CD4-positive, alpha-beta T cell (primary cell): ENCODE measurements at regions not wholly inside any gene's neighbourhood (a gene's known extent, or its start where the extent isn't known, plus 50 kb on each side); places are given as distances from the start of the nearest gene placed in this dataset.

ENCODE experiments used
- ATAC-seq: fragments of 200-7000 bp; cut with Tn5 transposase; one replicate; pipeline ENCODE4 v1.10.0; 2022; ENCODE audit warnings: mild to moderate bottlenecking; ENCODE audit not compliant: poor library complexity
- CTCF ChIA-PET: fragments of 350-600 bp; sonication (Branson Sonifier 250); formaldehyde crosslinking; loops from one replicate; lab custom pipeline; 2021; ENCODE audit warnings: antibody characterized with exemption, inconsistent platforms; lab: Charles Lee
- POLR2A ChIA-PET: fragments of 350-600 bp; sonication (Branson Sonifier 250); formaldehyde crosslinking; loops from one replicate; lab custom pipeline; 2021; ENCODE audit warnings: antibody characterized with exemption, inconsistent platforms; lab: Charles Lee
- DNase-seq, 14 experiments: peaks; one replicate each; pipeline ENCODE4 v3.0.0-alpha.2; 2013 to 2020; ENCODE audit warnings: mixed read lengths in 2 of 14
- H3K27ac ChIP-seq, 2 donors: one replicate each; pipeline versions ENCODE4 v1.5.1 to v1.7.0; 2013; ENCODE audit warnings: low read length in 2 of 2, low read depth in 1 of 2, mild to moderate bottlenecking in 1 of 2
- H3K27me3 ChIP-seq, 2 experiments: 1 replicate in 1 of 2; 2 replicates in 1 of 2; pipeline versions ENCODE4 v1.6.1 to v1.7.0; 2013; ENCODE audit warnings: low read length in 2 of 2, control low read depth in 1 of 2, mild to moderate bottlenecking in 1 of 2, moderate library complexity in 1 of 2; ENCODE audit not compliant: insufficient read depth in 2 of 2, control insufficient read depth in 1 of 2
- H3K36me3 ChIP-seq: one replicate; pipeline ENCODE4 v1.6.1; 2013; ENCODE audit warnings: low read length, control low read depth; ENCODE audit not compliant: insufficient read depth
- H3K4me1 ChIP-seq: one replicate; pipeline ENCODE4 v1.6.1; 2013; ENCODE audit warnings: low read length, control low read depth; ENCODE audit not compliant: insufficient read depth
- H3K4me3 ChIP-seq: one replicate; pipeline ENCODE4 v1.5.1; 2013; ENCODE audit warnings: mild to moderate bottlenecking, low read length, moderate library complexity
- H3K9me3 ChIP-seq, 2 experiments: 1 replicate in 1 of 2; 2 replicates in 1 of 2; pipeline versions ENCODE4 v1.6.1 to v1.7.0; 2013; ENCODE audit warnings: low read length in 2 of 2, mild to moderate bottlenecking in 2 of 2, control low read depth in 1 of 2, moderate library complexity in 1 of 2; ENCODE audit not compliant: control insufficient read depth in 1 of 2, insufficient read depth in 1 of 2
- H3K27ac Mint-ChIP-seq: one replicate; pipeline ENCODE4 v1.8.0; 2020; ENCODE audit warnings: mixed read lengths
- H3K27me3 Mint-ChIP-seq: one replicate; pipeline ENCODE4 v1.8.0; 2021; ENCODE audit warnings: mixed read lengths
- H3K36me3 Mint-ChIP-seq: one replicate; pipeline ENCODE4 v1.8.0; 2021; ENCODE audit warnings: low read depth, mixed read lengths
- H3K4me1 Mint-ChIP-seq: one replicate; pipeline ENCODE4 v1.8.0; 2021; ENCODE audit warnings: low read depth, mixed read lengths
- H3K4me3 Mint-ChIP-seq: one replicate; pipeline ENCODE4 v1.8.0; 2020; ENCODE audit warnings: mild to moderate bottlenecking, mixed read lengths
- H3K9me3 Mint-ChIP-seq: one replicate; pipeline ENCODE4 v1.8.0; 2020; ENCODE audit warnings: mixed read lengths
- intact Hi-C, 2 experiments: fragments of 100-400 bp; cut with DNase I in 1 of 2; cut with micrococcal nuclease in 1 of 2; formaldehyde crosslinking; loops; one replicate each; pipeline versions ENCODE4 v1.15.1 to v1.9.0; 2023 to 2025; cut with DNase I, micrococcal nuclease
- TF ChIP-seq, protein P1 (sequence below): fragments of 200-600 bp; IDR thresholded peaks from one replicate; pipeline ENCODE4 v1.8.0; 2022; ENCODE audit warnings: antibody characterized with exemption, mild to moderate bottlenecking

- H3K27me3 ChIP-seq: no peaks in the 10 kb centered on the region
- ChIA-PET CTCF (no interaction called here), POLR2A (no interaction called here)
- ATAC-seq: no peak
- no peaks in the 10 kb centered on the region for H3K27me3 Mint-ChIP-seq
- H3K4me1 Mint-ChIP-seq: no peaks in the 10 kb centered on the region
- no peak overlapping the region for H3K4me3 ChIP-seq
- H3K4me1 ChIP-seq: no peaks in the 10 kb centered on the region
- H3K27ac ChIP-seq: no peak overlapping the region
- peaks cover 11% of the 10 kb centered on the region for H3K9me3 Mint-ChIP-seq
- no peak overlapping the region for H3K4me3 Mint-ChIP-seq
- no peaks in the 10 kb centered on the region for H3K36me3 Mint-ChIP-seq
- peaks cover 0 to 3% of the 10 kb centered on the region in 2 experiments for H3K9me3 ChIP-seq
- TF ChIP-seq, protein P1, sequence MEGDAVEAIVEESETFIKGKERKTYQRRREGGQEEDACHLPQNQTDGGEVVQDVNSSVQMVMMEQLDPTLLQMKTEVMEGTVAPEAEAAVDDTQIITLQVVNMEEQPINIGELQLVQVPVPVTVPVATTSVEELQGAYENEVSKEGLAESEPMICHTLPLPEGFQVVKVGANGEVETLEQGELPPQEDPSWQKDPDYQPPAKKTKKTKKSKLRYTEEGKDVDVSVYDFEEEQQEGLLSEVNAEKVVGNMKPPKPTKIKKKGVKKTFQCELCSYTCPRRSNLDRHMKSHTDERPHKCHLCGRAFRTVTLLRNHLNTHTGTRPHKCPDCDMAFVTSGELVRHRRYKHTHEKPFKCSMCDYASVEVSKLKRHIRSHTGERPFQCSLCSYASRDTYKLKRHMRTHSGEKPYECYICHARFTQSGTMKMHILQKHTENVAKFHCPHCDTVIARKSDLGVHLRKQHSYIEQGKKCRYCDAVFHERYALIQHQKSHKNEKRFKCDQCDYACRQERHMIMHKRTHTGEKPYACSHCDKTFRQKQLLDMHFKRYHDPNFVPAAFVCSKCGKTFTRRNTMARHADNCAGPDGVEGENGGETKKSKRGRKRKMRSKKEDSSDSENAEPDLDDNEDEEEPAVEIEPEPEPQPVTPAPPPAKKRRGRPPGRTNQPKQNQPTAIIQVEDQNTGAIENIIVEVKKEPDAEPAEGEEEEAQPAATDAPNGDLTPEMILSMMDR: no peak
- DNase-seq: no peak
- intact Hi-C loops: no loop called here
- H3K27ac Mint-ChIP-seq: no peak overlapping the region
- no peaks in the 10 kb centered on the region for H3K36me3 ChIP-seq
These were observed 188.7 kb upstream of the PABPC4L start for GRCh38 chr4:134390319-134390718.

- peaks cover 11% of the 10 kb centered on the region for H3K9me3 Mint-ChIP-seq
- no peaks in the 10 kb centered on the region for H3K36me3 Mint-ChIP-seq
- ChIA-PET CTCF (no interaction called here), POLR2A (no interaction called here)
- H3K36me3 ChIP-seq: no peaks in the 10 kb centered on the region
- no peak overlapping the region for H3K27ac Mint-ChIP-seq
- ATAC-seq: no peak
- H3K9me3 ChIP-seq: peaks cover 0 to 8% of the 10 kb centered on the region in 2 experiments
- DNase-seq: no peak
- no peak overlapping the region for H3K4me3 ChIP-seq
- H3K27me3 ChIP-seq: no peaks in the 10 kb centered on the region
- no peaks in the 10 kb centered on the region for H3K4me1 Mint-ChIP-seq
- TF ChIP-seq, protein P1: no peak
- H3K4me1 ChIP-seq: no peaks in the 10 kb centered on the region
- H3K27ac ChIP-seq: no peak overlapping the region
- H3K27me3 Mint-ChIP-seq: no peaks in the 10 kb centered on the region
- H3K4me3 Mint-ChIP-seq: no peak overlapping the region
- intact Hi-C loops: no loop called here
These were observed 186.8 kb upstream of the PABPC4L start for GRCh38 chr4:134388351-134388750.

GRCh38 chr4:134382478-134383227 is 181.1 kb upstream of the PABPC4L start:
- DNase-seq (no peak), ATAC-seq (no peak)
- ChIA-PET CTCF (no interaction called here), POLR2A (no interaction called here)
- Histone ChIP-seq H3K9me3 (peaks cover 5 to 8% of the 10 kb centered on the region in 2 experiments), H3K4me1 (no peaks in the 10 kb centered on the region), H3K36me3 (no peaks in the 10 kb centered on the region), H3K4me3 (no peak overlapping the region), H3K27ac (no peak overlapping the region), H3K27me3 (no peaks in the 10 kb centered on the region)
- intact Hi-C loops: no loop called here
- H3K4me1 Mint-ChIP-seq: no peaks in the 10 kb centered on the region
- H3K4me3 Mint-ChIP-seq: no peak overlapping the region
- TF ChIP-seq, protein P1: no peak
- H3K36me3 Mint-ChIP-seq: no peaks in the 10 kb centered on the region
- no peak overlapping the region for H3K27ac Mint-ChIP-seq
- no peaks in the 10 kb centered on the region for H3K27me3 Mint-ChIP-seq
- peaks cover 5% of the 10 kb centered on the region for H3K9me3 Mint-ChIP-seq
